GM18868 (cell line): ENCODE measurements at regions not wholly inside any gene's neighbourhood (a gene's known extent, or its start where the extent isn't known, plus 50 kb on each side); places are given as distances from the start of the nearest gene placed in this dataset.

ENCODE experiments used
- ATAC-seq: cut with Tn5 transposase; IDR thresholded peaks from one replicate; pipeline ENCODE4 v1.9.1; 2021; ENCODE audit warnings: mild to moderate bottlenecking, moderate library complexity; ENCODE audit not compliant: unreplicated experiment

- ATAC-seq: no peak
These were observed 68.4 kb upstream of the PTGR2 start for GRCh38 chr14:73783107-73783727.

GRCh38 chr14:73782623-73783022, 68.4 kb upstream of the PNMA1 start:
- ATAC-seq: no peak

- no peak for ATAC-seq
These were observed 66.7 kb upstream of the PNMA1 start for GRCh38 chr14:73780896-73781295.

- no peak for ATAC-seq
These were observed 66.2 kb upstream of the PNMA1 start for GRCh38 chr14:73780391-73780790.

GRCh38 chr14:73778736-73779135, 64.6 kb upstream of the PNMA1 start:
- ATAC-seq: no peak

GRCh38 chr14:73777420-73777819, 63.2 kb upstream of the PNMA1 start:
- ATAC-seq: no peak

GRCh38 chr14:73776194-73776537, 62.0 kb upstream of the PNMA1 start:
- no peak for ATAC-seq

GRCh38 chr14:73775339-73776193, 61.4 kb upstream of the PNMA1 start:
- ATAC-seq: no peak

GRCh38 chr14:73774671-73775070, 60.5 kb upstream of the PNMA1 start:
- no peak for ATAC-seq

GRCh38 chr14:73774241-73774570, 60.0 kb upstream of the PNMA1 start:
- no peak for ATAC-seq

GRCh38 chr14:73773441-73774240, 59.5 kb upstream of the PNMA1 start:
- ATAC-seq: no peak

GRCh38 chr14:73771848-73772638, 57.9 kb upstream of the PNMA1 start:
- ATAC-seq: peak; percentile 44

- no peak for ATAC-seq
These were observed 57.0 kb upstream of the PNMA1 start for GRCh38 chr14:73770977-73771847.

- no peak for ATAC-seq
These were observed 53.9 kb upstream of the PNMA1 start for GRCh38 chr14:73768107-73768506.

- ATAC-seq: no peak
These were observed 50.5 kb upstream of the PNMA1 start for GRCh38 chr14:73764406-73765280.
